GM18499 (cell line): ENCODE measurements at regions not wholly inside any gene's neighbourhood (a gene's known extent, or its start where the extent isn't known, plus 50 kb on each side); places are given as distances from the start of the nearest gene placed in this dataset.

Source experiments
- ATAC-seq: cut with Tn5 transposase; IDR thresholded peaks from one replicate; pipeline ENCODE4 v1.9.1; 2021; ENCODE audit warnings: moderate number of reproducible peaks; ENCODE audit not compliant: insufficient read depth, unreplicated experiment

- no peak for ATAC-seq
These were observed 225.1 kb upstream of the ADGRB3 start for GRCh38 chr6:68410021-68410420.

- ATAC-seq: no peak
These were observed 234.7 kb upstream of the ADGRB3 start for GRCh38 chr6:68400396-68400795.

GRCh38 chr6:68391953-68392352 lies 243.1 kb upstream of the ADGRB3 start:
- no peak for ATAC-seq

GRCh38 chr6:68372991-68373390 lies 262.1 kb upstream of the ADGRB3 start:
- ATAC-seq: no peak

- no peak for ATAC-seq
These were observed 266.2 kb upstream of the ADGRB3 start for GRCh38 chr6:68368845-68369244.

GRCh38 chr6:68364271-68364805 lies 270.7 kb upstream of the ADGRB3 start:
- ATAC-seq: no peak

- ATAC-seq: peak; percentile 70
These were observed 291.2 kb upstream of the ADGRB3 start for GRCh38 chr6:68343901-68344300.

- ATAC-seq: no peak
These were observed 292.8 kb upstream of the ADGRB3 start for GRCh38 chr6:68342286-68342685.

GRCh38 chr6:68339488-68340131 lies 295.5 kb upstream of the ADGRB3 start:
- ATAC-seq: no peak

- ATAC-seq: no peak
These were observed 301.6 kb upstream of the ADGRB3 start for GRCh38 chr6:68333442-68333841.

- no peak for ATAC-seq
These were observed 306.9 kb upstream of the ADGRB3 start for GRCh38 chr6:68328156-68328555.

GRCh38 chr6:68326762-68327161 lies 308.3 kb upstream of the ADGRB3 start:
- ATAC-seq: no peak

GRCh38 chr6:68317366-68317765 lies 317.7 kb upstream of the ADGRB3 start:
- ATAC-seq: no peak

GRCh38 chr6:68313911-68314310 lies 321.2 kb upstream of the ADGRB3 start:
- ATAC-seq: no peak

- no peak for ATAC-seq
These were observed 327.8 kb upstream of the ADGRB3 start for GRCh38 chr6:68307301-68307700.

- no peak for ATAC-seq
These were observed 339.0 kb upstream of the ADGRB3 start for GRCh38 chr6:68296126-68296525.

GRCh38 chr6:68282646-68283045 lies 352.4 kb upstream of the ADGRB3 start:
- ATAC-seq: no peak

GRCh38 chr6:68279793-68280557 lies 355.1 kb upstream of the ADGRB3 start:
- no peak for ATAC-seq

- no peak for ATAC-seq
These were observed 361.8 kb upstream of the ADGRB3 start for GRCh38 chr6:68273297-68273696.

- no peak for ATAC-seq
These were observed 378.7 kb upstream of the ADGRB3 start for GRCh38 chr6:68256391-68256790.

GRCh38 chr6:68252632-68253031 lies 382.4 kb upstream of the ADGRB3 start:
- peak; percentile 88 for ATAC-seq

- ATAC-seq: no peak
These were observed 387.3 kb upstream of the ADGRB3 start for GRCh38 chr6:68247782-68248181.
